MCF 10A (cell line): ENCODE measurements at regions not wholly inside any gene's neighbourhood (a gene's known extent, or its start where the extent isn't known, plus 50 kb on each side); places are given as distances from the start of the nearest gene placed in this dataset.

Source experiments
- BruUV-seq: library from RNA; stranded (reverse); fragments of 400-500 nt; replicated peaks from 2 replicates; lab custom pipeline; 2021; lab: Mats Ljungman, UMichigan
- CTCF ChIA-PET: fragments of 300-600 bp; sonication (Branson Sonifier 250); formaldehyde crosslinking; extraction: SDS; loops from one replicate; lab custom pipeline; 2021; ENCODE audit warnings: antibody characterized with exemption, inconsistent platforms; lab: Yijun Ruan, JAX
- POLR2A ChIA-PET: fragments of 300-600, 350-650 bp; sonication (Branson Sonifier 250); formaldehyde crosslinking; extraction: SDS; loops from one replicate; lab custom pipeline; 2020; ENCODE audit warnings: antibody characterized with exemption, inconsistent platforms; lab: Yijun Ruan, JAX
- DNase-seq: peaks from one replicate; pipeline ENCODE4 v3.0.0-alpha.2; 2018; ENCODE audit not compliant: unreplicated experiment
- H3K27ac Mint-ChIP-seq: one replicate; pipeline ENCODE4 v1.8.0; 2022; ENCODE audit warnings: mild to moderate bottlenecking, low read depth, mixed read lengths; ENCODE audit not compliant: unreplicated experiment
- H3K27me3 Mint-ChIP-seq: one replicate; pipeline ENCODE4 v1.8.0; 2022; ENCODE audit warnings: mixed read lengths; ENCODE audit not compliant: insufficient read depth, unreplicated experiment
- H3K36me3 Mint-ChIP-seq: one replicate; pipeline ENCODE4 v1.8.0; 2022; ENCODE audit warnings: mild to moderate bottlenecking, moderate library complexity, mixed read lengths; ENCODE audit not compliant: insufficient read depth, unreplicated experiment
- H3K4me1 Mint-ChIP-seq: one replicate; pipeline ENCODE4 v1.8.0; 2022; ENCODE audit warnings: mixed read lengths; ENCODE audit not compliant: insufficient read depth, unreplicated experiment
- H3K4me3 Mint-ChIP-seq: one replicate; pipeline ENCODE4 v1.8.0; 2022; ENCODE audit warnings: mild to moderate bottlenecking, moderate library complexity, mixed read lengths; ENCODE audit not compliant: unreplicated experiment
- H3K9me3 Mint-ChIP-seq: one replicate; pipeline ENCODE4 v1.8.0; 2022; ENCODE audit warnings: mixed read lengths; ENCODE audit not compliant: unreplicated experiment
- CTCF ChIP-seq: fragments of 200-600 bp; IDR thresholded peaks from one replicate; pipeline ENCODE4 v1.8.0; 2022; ENCODE audit warnings: antibody characterized with exemption, mild to moderate bottlenecking; ENCODE audit not compliant: unreplicated experiment
- intact Hi-C: fragments of 100-400 bp; cut with micrococcal nuclease; formaldehyde crosslinking; loops from 2 replicates; pipeline ENCODE4 v1.14.1; 2022

GRCh38 chr7:22633286-22633953 is 93.6 kb upstream of the IL6 start:
- Mint-ChIP-seq H3K9me3 (no peaks in the 10 kb centered on the region), H3K4me3 (no peak overlapping the region), H3K36me3 (no peaks in the 10 kb centered on the region), H3K27ac (no peak overlapping the region), H3K27me3 (no peaks in the 10 kb centered on the region), H3K4me1 (no peaks in the 10 kb centered on the region)
- intact Hi-C loops, result no loop called here
- CTCF ChIA-PET, result interaction anchor here (0.6 kb wide), 1 partner anchor 227 kb away, joined by 3 read pairs; no protein-coding TSS in a partner anchor
- no peak for DNase-seq
- TF ChIP-seq CTCF, result no peak
- POLR2A ChIA-PET, result no interaction called here
- no TSS peak for BruUV-seq

GRCh38 chr7:22632674-22633073 is 94.3 kb upstream of the IL6 start:
- no TSS peak for BruUV-seq
- no peaks in the 10 kb centered on the region for H3K4me1 Mint-ChIP-seq
- ChIA-PET CTCF (no interaction called here), POLR2A (interaction anchor here (0.5 kb wide), 1 partner anchor 91 kb away, joined by 4 read pairs; no protein-coding TSS in a partner anchor)
- intact Hi-C loops, result no loop called here
- no peak overlapping the region for H3K4me3 Mint-ChIP-seq
- TF ChIP-seq CTCF, result no peak
- H3K27ac Mint-ChIP-seq, result no peak overlapping the region
- H3K36me3 Mint-ChIP-seq, result no peaks in the 10 kb centered on the region
- no peaks in the 10 kb centered on the region for H3K9me3 Mint-ChIP-seq
- no peak for DNase-seq
- no peaks in the 10 kb centered on the region for H3K27me3 Mint-ChIP-seq

GRCh38 chr7:22631730-22632129 is 95.3 kb upstream of the IL6 start:
- no peaks in the 10 kb centered on the region for H3K9me3 Mint-ChIP-seq
- no peaks in the 10 kb centered on the region for H3K4me1 Mint-ChIP-seq
- DNase-seq, result no peak
- H3K36me3 Mint-ChIP-seq, result no peaks in the 10 kb centered on the region
- no peak overlapping the region for H3K27ac Mint-ChIP-seq
- ChIA-PET CTCF (interaction anchor here (0.6 kb wide), 1 partner anchor 597 kb away, joined by 3 read pairs; no protein-coding TSS in a partner anchor), POLR2A (interaction anchor here (1.5 kb wide), 1 partner anchor 31 kb away, joined by 5 read pairs; no protein-coding TSS in a partner anchor)
- no peaks in the 10 kb centered on the region for H3K27me3 Mint-ChIP-seq
- intact Hi-C loops, result no loop called here
- H3K4me3 Mint-ChIP-seq, result no peak overlapping the region
- TF ChIP-seq CTCF, result no peak
- no TSS peak for BruUV-seq

GRCh38 chr7:22630069-22630468 is 96.9 kb upstream of the IL6 start:
- no peak overlapping the region for H3K4me3 Mint-ChIP-seq
- CTCF ChIA-PET, result no interaction called here
- no peaks in the 10 kb centered on the region for H3K4me1 Mint-ChIP-seq
- DNase-seq, result no peak
- no peak for TF ChIP-seq CTCF
- H3K36me3 Mint-ChIP-seq, result no peaks in the 10 kb centered on the region
- no peaks in the 10 kb centered on the region for H3K9me3 Mint-ChIP-seq
- POLR2A ChIA-PET, result no interaction called here
- H3K27me3 Mint-ChIP-seq, result no peaks in the 10 kb centered on the region
- intact Hi-C loops, result no loop called here
- no peak overlapping the region for H3K27ac Mint-ChIP-seq
- no TSS peak for BruUV-seq
